ENCODE measurements at regions not wholly inside any gene's neighbourhood (a gene's known extent, or its start where the extent isn't known, plus 50 kb on each side); places are given as distances from the start of the nearest gene placed in this dataset.
"Not testable (repeated sequence)": the region's sequence is repeated elsewhere in the genome, so short reads cannot be mapped to it uniquely, and the experiment has no call there.

- H3K9me3 Mint-ChIP-seq: no peaks in the 10 kb centered on the region
- H3K4me1 Mint-ChIP-seq: no peaks in the 10 kb centered on the region
- H3K36me3 Mint-ChIP-seq (ENCODE audit: low read depth): no peaks in the 10 kb centered on the region
- no peaks in the 10 kb centered on the region for H3K27me3 Mint-ChIP-seq (ENCODE audit: low read depth)
- no peak overlapping the region for H3K4me3 Mint-ChIP-seq
- no peak overlapping the region for H3K27ac Mint-ChIP-seq
- TF ChIP-seq, protein P1, sequence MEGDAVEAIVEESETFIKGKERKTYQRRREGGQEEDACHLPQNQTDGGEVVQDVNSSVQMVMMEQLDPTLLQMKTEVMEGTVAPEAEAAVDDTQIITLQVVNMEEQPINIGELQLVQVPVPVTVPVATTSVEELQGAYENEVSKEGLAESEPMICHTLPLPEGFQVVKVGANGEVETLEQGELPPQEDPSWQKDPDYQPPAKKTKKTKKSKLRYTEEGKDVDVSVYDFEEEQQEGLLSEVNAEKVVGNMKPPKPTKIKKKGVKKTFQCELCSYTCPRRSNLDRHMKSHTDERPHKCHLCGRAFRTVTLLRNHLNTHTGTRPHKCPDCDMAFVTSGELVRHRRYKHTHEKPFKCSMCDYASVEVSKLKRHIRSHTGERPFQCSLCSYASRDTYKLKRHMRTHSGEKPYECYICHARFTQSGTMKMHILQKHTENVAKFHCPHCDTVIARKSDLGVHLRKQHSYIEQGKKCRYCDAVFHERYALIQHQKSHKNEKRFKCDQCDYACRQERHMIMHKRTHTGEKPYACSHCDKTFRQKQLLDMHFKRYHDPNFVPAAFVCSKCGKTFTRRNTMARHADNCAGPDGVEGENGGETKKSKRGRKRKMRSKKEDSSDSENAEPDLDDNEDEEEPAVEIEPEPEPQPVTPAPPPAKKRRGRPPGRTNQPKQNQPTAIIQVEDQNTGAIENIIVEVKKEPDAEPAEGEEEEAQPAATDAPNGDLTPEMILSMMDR (IDR thresholded peaks at IDR 0.05; ENCODE audit: unreplicated experiment in 3 of 3): no peak
These were observed 130.6 kb upstream of the PDE4D start for GRCh38 chr5:60024104-60024503.

GRCh38 chr5:60023255-60023654 is 129.7 kb upstream of the PDE4D start:
- H3K9me3 Mint-ChIP-seq: no peaks in the 10 kb centered on the region
- H3K27me3 Mint-ChIP-seq (ENCODE audit: low read depth): no peaks in the 10 kb centered on the region
- H3K36me3 Mint-ChIP-seq (ENCODE audit: low read depth): no peaks in the 10 kb centered on the region
- no peak overlapping the region for H3K27ac Mint-ChIP-seq
- H3K4me3 Mint-ChIP-seq: no peak overlapping the region
- TF ChIP-seq, protein P1 (IDR thresholded peaks at IDR 0.05; ENCODE audit: unreplicated experiment in 3 of 3): no peak
- H3K4me1 Mint-ChIP-seq: no peaks in the 10 kb centered on the region

- Mint-ChIP-seq H3K4me1 (no peaks in the 10 kb centered on the region), H3K36me3 (ENCODE audit: low read depth) (no peaks in the 10 kb centered on the region), H3K4me3 (no peak overlapping the region), H3K27ac (no peak overlapping the region), H3K9me3 (peaks cover 9% of the 10 kb centered on the region), H3K27me3 (ENCODE audit: low read depth) (no peaks in the 10 kb centered on the region)
- TF ChIP-seq, protein P1 (IDR thresholded peaks at IDR 0.05; ENCODE audit: unreplicated experiment in 3 of 3): no peak
These were observed 126.9 kb upstream of the PDE4D start for GRCh38 chr5:60020457-60020856.

DNA sequence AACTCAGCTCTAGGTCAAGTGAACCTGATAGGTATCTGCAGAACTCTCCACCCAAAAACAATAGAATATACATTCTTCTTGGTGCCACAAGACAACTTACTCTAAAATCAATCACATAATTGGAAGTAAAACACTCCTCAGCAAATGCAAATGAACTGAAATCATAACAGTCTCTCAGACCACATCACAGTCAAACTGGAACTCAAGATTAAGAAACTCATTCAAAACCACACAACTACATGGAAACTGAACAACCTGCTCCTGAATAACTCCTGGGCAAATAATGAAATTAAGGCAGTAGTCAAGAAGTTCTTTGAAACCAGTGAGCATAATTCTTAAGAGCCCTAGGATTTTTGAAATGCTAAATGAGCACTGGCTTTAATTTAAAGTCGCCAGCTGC is 125.4 kb upstream of the PDE4D start:
- H3K27me3 Mint-ChIP-seq (ENCODE audit: low read depth); H3K36me3 Mint-ChIP-seq (ENCODE audit: low read depth); H3K9me3 Mint-ChIP-seq; H3K4me3 Mint-ChIP-seq; H3K4me1 Mint-ChIP-seq; H3K27ac Mint-ChIP-seq: not testable (repeated sequence)

DNA sequence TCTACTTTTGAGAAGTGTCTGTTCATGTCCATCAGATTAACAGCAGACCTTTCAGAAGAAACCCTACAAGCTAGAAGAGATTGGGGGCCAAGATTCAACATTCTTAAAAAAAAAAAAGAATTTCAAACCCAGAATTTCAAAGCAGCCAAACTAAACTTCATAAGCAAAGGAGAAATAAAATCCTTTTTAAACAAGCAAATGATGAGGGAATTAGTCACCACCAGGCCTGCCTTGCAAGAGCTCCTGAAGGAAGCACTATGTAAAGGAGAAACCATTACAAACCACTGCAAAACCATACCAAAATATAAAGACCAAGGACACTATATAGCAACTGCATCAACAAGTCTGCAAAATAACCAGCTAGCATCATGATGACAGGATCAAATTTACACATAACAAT is 124.6 kb upstream of the PDE4D start:
- no peaks in the 10 kb centered on the region for H3K36me3 Mint-ChIP-seq (ENCODE audit: low read depth)
- H3K27ac Mint-ChIP-seq: no peak overlapping the region
- no peaks in the 10 kb centered on the region for H3K4me1 Mint-ChIP-seq
- H3K4me3 Mint-ChIP-seq: no peak overlapping the region
- TF ChIP-seq, protein P1 (IDR thresholded peaks at IDR 0.05; ENCODE audit: unreplicated experiment in 3 of 3): no peak
- H3K9me3 Mint-ChIP-seq: peaks cover 9% of the 10 kb centered on the region
- no peaks in the 10 kb centered on the region for H3K27me3 Mint-ChIP-seq (ENCODE audit: low read depth)

DNA sequence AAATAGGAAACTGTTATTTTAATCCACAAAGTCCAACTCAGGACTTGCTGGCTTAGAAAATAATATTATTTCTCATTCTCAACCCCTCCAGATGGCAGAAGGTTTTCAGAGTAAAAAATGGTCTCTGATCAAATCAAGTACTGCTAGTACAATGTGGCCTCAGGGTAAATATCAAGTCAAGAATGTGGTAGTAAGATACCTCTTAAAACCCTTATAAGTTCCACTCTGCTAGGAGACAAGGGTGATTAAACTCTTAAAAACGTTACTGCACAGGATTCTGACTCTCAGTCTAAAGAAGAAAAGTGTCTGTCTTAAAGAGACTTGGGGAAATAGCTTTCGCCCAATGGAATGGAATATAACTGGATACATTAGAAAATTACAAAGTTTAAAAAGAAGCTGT is 120.8 kb upstream of the PDE4D start:
- H3K9me3 Mint-ChIP-seq: peaks cover 9% of the 10 kb centered on the region
- TF ChIP-seq, protein P1 (IDR thresholded peaks at IDR 0.05; ENCODE audit: unreplicated experiment in 3 of 3): no peak
- no peaks in the 10 kb centered on the region for H3K27me3 Mint-ChIP-seq (ENCODE audit: low read depth)
- no peak overlapping the region for H3K4me3 Mint-ChIP-seq
- no peak overlapping the region for H3K27ac Mint-ChIP-seq
- no peaks in the 10 kb centered on the region for H3K4me1 Mint-ChIP-seq
- H3K36me3 Mint-ChIP-seq (ENCODE audit: low read depth): no peaks in the 10 kb centered on the region
